ENCODE measurements at regions not wholly inside any gene's neighbourhood (a gene's known extent, or its start where the extent isn't known, plus 50 kb on each side); places are given as distances from the start of the nearest gene placed in this dataset.

GRCh38 chr4:155122382-155122781, 86.1 kb upstream of the NPY2R start:
- TF ChIP-seq EZH2 (IDR thresholded peaks at IDR 0.05; ENCODE audit: borderline replicate concordance, low read length) = no peak
- no peak for TF ChIP-seq CTCF (conservative IDR thresholded peaks at IDR 0.05 in 1 of 2, IDR thresholded peaks at IDR 0.05 in 1 of 2; ENCODE audit: extremely low read depth in 1 of 2, insufficient read depth in 1 of 2, low read depth in 1 of 2, low read length in 2 of 2)
